ENCODE measurements at regions not wholly inside any gene's neighbourhood (a gene's known extent, or its start where the extent isn't known, plus 50 kb on each side); places are given as distances from the start of the nearest gene placed in this dataset.

DNA sequence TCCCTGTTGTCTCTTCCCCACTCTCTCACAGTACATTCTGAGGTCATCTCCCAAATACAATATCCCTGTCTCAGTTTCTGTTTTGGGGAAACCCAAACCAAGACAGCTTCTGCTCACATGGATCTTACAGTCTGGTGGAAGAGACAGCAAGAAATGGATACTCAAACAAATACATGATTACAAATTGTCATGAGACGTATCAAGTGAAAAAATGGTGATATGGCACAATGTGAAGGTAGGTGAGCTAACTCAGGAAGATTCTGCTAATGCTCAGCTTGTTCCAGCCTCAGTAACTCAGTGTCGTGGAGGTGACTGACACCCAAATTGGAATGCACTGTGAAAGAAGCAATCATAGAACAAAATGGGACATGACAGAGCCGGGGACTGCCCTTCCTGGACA lies 68.3 kb downstream of the CHST1 start:
- no peak for DNase-seq (ENCODE audit: low read depth)

DNA sequence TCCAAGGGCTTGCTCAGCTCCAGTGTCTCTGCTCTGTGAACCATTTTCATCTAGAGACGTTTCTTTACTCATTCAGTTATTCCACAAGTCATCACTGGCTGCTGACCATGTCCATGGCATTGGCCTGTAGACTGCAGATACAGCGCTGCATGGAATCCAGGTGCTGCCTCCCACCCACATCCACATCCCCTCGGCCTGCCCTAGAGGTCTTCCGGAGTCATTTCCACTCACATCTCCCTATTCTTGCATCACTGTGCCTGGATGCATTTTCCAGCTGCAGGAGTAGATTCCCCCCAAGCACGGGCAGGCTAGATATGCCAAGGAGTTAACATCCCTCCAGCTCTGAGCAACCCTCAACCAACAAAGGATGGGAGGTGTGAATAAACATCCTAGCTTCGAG lies 68.9 kb downstream of the CHST1 start:
- DNase-seq (ENCODE audit: low read depth): no peak

DNA sequence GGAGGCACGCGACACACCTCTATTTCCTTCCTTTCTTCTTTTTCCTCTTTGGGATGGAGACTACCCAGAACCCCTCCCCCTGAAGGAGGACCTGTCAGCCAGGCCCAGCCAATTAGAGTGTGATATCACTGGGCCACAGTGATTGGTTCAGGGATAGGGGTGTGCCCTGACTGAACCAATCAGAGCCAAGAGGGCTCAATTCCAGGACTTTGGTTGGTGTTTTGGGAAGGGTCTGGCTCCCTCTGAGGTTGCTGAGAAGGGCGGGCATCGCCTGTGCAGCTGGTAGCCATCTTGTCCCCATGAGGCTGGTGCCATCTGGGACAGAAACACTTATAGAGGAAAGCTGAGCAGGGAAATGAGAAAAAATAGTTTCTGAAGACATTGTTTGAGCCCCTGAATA lies 71.4 kb downstream of the CHST1 start:
- DNase-seq (ENCODE audit: low read depth): peak; percentile 8

DNA sequence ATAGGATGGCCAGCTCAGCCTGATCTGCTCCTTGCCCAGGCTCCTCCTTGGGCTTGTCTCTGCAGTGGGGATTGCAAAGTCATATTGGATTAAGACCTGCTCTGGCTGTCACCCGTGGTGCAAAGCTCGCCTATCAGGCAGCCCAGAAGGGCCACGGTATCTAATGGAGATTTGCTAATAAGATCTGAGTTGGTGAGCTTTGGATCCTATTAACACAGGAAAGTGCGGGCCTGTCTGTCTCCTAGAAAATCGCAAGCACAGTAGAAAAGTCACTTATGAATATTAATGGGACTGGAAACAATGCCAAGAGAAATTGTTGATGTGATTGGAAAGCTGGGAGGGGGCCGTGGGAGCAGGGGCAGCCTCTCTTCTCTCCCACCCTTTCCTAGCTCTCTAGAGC lies 72.8 kb downstream of the CHST1 start:
- no peak for DNase-seq (ENCODE audit: low read depth)

DNA sequence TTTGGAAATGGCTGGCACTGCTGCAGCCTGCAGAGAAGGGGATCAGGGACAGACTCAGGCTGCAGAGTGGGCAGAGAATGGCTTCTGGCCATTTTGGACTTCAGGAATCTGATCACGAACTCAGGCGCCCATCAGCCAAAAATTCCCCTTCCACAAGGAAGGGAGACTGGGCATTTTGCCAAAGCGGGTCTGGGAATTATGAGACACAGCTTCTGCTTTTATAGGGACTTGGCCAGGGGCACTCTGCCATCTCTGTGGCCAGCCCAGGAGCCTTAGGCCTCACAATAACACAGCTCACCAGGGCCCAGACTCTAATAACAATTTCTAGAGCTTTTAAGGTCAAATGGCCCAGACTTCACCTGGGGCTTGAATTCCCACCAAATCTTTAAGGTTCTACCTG lies 74.7 kb downstream of the CHST1 start:
- DNase-seq (ENCODE audit: low read depth): no peak

DNA sequence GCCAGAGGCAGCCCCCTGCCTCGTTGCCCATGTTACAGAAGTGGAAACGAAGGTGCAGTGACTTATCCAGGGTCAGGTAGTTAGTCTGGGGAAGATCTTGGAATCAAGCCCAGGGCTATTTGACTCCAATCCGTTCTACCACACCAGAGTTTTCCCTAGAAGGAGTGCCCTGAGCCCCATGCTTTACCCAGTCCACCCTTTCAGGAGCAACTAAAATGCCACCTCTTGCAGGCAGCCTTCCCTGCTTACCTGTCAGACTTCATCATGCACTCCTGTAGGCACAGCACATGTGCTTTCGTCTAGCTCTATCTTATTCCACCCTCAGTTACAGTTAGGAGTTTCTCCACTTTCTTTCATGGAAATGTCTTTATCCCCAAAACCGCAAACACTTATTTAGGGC lies 80.2 kb downstream of the CHST1 start:
- no peak for DNase-seq (ENCODE audit: low read depth)

DNA sequence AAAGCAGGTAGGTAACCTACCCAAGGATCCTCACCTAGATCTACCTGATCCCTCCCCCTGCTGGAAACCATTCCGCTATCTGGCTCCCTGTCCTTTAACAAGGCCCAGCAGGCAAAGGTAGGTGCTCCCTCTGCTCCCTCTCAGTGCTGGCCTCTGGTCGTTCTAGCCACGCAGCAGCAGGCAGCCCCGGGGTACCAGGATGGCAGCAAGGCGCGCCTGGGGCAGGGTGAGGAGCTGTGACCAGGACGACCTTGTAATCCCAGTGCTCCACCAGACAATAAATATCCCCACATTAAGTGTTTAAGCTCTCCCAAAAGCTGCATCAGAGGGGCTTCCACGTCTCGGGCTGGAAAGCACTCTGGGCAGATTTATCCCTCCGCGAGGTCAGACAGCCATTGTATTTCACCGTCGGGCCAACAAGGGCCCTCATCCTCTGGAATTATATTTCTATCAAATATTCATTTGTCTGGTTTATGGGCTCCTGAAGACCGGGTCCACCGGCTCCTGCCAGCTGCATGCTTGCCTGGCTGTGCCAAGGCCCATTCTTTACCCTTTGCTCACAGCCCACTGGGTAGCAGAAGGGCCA lies 81.3 kb downstream of the CHST1 start:
- no peak for DNase-seq (ENCODE audit: low read depth)

DNA sequence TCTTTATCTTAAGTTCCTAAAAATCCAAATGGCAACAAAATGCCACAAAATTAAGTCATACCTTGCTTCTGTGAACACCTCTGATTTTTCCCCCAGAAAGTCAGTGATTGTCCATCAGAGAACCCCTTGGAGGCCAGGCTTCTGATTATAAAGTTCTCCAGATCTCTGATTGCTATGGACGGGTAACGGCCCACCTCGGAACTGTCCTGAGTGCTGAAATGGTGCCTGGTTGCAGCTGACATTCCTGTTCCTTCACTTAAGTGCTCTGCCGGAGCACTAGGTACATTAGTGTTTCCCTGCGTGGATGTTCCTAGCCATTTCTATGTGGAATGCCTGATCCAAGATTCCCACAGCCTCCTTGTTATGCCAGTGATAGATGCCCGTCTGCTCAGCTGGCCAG lies 85.0 kb downstream of the CHST1 start:
- peak; percentile 20 for DNase-seq (ENCODE audit: low read depth)

DNA sequence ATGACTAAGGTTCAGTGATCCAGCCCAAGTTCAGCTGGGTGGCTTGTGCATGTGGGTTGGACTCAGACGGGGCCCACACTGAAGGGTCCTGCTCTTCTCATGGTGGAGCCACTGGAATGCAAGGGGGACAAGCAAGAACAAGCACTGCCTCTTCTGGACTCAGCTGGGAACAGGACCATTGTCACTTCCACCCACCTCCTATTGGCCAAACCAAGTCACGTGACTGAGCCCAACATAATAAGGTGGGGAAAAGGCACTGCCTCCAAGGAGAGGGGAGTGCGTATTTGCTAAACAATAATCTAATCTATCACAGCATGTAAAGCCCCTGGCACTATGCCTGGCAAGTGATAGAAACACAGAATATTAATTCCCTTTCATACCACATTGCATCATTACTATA lies 87.1 kb downstream of the CHST1 start:
- DNase-seq (ENCODE audit: low read depth): no peak

DNA sequence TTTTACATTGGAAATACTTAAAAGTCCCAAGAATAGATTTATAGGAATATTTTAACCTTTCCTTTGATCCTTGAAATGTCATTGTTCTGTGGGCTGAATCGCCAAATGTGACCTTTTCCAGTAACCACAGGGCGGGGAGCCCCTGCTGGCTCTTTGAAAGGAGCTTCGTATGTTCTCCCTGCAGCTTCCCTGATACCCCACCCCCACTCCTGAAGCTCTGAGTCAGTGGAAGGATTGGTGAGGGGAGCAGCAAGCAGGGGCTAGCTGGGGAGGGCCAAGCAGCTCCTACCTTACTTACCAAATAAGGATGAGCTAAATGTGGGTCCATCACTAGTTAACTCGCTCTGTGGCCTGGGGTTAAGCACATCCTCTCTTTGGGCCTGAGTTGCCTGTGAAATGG lies 87.7 kb downstream of the CHST1 start:
- no peak for DNase-seq (ENCODE audit: low read depth)

DNA sequence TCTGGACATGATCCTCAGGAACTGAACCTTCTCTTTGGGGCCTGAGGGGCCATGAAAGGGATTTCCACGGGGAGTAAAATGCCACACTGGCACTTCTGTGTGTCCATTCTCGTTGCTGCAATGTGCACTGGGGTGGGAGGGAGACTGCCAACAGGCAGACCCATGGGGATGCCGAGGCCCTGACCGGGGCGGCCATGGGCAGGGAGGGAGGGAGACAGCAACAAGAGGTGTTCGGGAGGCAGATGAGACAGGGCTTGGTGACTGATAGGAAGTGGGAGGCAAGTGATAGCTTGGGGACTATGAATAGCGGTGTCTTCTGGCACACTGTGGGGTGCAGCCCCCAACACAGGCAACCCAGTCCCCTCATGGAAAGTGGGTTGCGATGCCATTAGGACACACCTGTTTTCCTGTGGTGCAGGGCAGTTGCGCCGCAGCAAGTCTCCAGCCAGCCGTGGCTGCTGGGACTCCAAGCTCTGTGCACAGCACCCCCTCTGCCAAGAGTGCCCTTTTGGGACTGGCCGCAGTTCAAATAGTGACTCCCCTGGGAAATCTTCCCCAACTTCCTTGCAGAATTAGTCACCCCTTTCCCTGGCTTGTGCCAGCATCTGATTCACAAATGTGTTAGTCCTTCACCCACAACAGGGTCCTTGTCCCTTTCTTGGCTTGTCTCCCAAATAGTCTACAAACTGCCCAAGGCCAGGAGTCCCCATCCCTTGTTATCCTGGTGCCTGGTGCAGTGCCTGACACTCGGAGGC lies 88.8 kb downstream of the CHST1 start:
- DNase-seq (ENCODE audit: low read depth): no peak

DNA sequence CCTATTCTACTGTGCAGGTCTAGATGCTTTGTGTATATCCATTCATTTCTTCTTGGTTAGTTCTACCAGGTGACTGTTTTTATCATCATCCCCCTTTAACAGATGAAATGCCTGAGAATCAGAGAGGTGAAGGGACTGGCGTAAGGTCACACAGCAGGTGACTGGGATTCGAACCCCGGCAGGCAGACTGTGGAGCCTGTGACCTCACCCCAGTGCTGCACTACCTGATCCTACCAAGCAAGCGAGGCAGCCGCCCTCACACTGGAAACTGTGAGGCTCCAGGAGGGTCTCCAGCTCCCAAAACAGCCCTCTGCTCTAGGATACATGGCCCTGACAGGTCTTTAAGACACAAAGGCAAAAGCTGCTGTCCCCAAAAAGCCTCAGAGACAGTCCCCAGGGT lies 91.7 kb downstream of the CHST1 start:
- DNase-seq (ENCODE audit: low read depth): no peak

DNA sequence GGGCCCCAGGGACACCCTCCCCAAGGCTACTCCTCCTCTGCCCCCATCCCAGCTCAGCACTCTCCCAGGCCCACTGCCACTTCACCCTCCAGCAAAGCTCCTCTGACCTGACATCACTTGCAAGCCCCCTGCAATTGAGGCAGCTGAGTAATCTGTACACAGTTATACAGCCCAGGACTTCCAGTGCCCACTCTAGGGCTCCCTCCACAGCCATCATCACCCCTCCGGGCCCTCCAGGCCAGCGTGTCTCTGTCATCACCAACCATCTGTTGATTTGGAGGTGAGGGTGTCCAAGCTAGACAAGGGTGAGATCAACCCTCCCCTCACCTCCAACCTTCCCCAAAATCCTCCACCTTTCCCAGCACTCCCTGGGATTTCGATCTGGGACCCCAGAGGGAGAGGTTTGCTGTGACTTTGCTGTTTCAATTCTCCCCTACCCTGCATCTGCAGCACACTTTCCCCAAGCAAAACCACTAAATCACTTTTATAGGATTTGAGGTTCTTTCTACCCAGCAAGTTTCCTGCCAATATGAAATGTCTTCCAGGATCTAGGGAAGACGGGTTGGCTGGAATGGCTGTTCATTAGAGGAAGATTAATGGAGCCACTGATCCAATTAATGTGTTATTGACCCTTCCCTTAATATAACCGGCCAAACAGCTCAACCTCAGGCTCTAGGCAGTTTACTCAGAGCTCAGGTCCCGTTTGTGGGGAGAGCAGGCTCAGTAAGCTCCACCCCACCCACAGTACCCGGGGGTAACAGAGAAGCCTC lies 92.9 kb downstream of the CHST1 start:
- DNase-seq (ENCODE audit: low read depth): no peak

DNA sequence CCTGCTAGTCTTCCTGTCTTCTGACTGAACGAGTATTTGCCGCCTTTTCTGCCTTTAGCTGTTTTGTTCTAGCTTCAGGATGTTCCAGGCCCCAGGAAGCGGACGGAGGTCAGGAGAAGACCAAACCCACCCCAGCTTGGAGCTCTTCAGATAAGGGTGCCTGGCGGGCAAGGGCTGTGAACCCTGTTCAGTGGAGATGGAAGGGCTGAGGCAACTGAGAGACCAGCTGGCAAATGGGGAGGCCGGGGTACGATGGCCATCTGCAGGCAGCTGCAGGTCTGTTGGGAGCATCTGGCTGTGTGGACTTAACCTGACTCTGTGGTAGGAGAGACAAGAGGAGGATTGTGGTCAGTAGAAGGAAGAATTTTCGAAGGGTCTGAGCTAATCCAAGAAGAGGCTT lies 95.6 kb downstream of the CHST1 start:
- DNase-seq (ENCODE audit: low read depth): no peak

DNA sequence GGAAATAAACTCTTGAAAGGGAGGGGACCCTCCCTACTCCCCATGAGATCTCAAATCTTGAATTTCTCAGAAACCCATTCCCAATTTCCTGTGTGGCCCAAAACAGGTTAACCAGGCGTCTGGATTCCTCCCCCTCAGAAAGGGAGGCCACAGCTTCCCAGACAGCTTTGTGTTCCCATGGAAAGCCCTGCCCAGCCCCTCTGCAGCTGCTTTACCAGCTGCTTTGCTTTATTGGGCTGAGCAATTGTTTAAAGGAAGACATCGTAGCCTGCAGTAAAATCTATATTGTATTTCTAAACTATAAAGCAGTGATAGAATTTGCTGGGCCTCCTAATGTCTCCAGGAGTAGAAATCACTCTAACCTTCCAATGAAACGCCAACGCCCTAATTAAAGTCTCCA lies 97.4 kb downstream of the CHST1 start:
- DNase-seq (ENCODE audit: low read depth): peak; percentile 12

DNA sequence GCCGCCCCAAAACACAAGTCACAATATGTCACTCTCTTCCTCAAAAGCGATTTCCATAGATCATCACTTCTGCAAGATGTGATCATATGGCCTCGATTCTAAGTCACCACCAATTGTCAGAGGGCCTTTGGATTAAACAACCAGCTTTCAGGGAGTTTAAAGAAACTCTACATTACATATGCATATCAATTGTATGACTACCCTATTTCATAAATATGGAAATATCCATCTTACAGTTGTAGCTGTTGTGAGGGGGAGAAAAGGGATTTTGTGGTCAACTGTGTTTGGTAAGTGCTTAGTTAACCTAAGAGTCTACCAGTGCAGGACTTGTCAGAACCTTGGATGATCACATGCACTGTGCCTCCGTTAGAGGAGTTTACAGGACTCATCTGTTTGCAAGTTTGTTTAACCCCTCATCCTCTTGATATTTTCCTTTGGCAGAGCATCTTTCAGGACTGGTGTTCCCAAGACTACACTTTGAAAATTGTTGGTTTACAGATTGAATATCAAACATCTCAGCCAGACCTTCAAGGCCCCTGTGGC lies 99.9 kb downstream of the CHST1 start:
- DNase-seq (ENCODE audit: low read depth): no peak

DNA sequence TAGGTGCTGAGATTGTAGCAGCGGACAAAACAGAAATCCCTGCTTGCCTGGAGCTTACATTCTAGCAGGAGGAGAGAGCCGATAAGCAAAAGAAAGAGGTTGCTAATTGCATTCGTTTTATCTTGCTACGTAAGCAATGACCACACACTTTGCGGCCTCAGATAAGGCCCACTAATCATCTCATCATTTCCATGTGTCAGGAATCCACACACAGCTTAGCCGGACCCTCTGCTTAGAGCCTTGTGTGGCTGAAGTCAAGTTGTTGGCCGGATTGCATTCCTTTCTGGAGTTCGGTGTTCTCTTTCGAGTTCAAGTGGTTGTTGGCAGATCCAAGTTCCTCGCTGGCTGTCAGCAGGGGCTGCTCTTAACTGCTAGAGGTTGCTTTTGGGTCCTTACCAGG lies 101.6 kb downstream of the CHST1 start:
- no peak for DNase-seq (ENCODE audit: low read depth)

DNA sequence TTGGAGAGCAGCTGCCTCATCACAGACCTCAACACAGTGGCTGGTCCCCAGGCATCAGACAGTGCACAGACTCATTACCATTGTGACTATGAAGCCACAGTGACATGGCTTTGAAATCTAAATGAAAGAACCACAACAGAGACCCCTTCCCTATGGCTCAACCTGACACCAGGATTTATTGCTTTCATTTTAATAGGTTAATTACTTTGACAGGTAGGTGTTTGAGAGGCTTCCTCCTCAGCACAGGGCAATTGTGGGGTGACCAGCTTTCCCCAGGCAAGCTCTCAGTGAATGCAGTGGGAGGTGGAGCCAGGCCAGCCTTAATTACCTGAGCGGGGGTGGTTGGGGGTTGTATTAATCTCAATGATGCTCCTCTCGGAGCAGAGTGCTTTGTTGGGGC lies 102.3 kb downstream of the CHST1 start:
- DNase-seq (ENCODE audit: low read depth): no peak

DNA sequence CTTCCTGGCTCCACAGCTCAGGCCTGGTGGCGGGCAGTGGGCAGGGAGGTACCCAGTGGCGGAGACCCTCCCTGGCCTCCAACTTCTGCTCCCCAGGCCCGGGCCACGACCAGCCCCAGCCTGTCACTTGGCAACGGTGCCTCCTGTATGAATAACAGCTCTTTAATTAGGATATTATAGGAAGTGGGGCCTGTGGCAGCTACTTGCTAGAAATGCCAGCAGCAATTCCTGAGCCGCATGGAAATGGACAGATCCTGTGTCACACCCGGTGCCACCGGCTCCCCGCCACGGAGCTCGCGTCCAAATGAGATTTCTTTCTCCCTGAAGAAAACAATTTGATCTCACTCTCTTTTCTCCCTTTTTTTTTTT lies 104.5 kb downstream of the CHST1 start:
- no peak for DNase-seq (ENCODE audit: low read depth)

DNA sequence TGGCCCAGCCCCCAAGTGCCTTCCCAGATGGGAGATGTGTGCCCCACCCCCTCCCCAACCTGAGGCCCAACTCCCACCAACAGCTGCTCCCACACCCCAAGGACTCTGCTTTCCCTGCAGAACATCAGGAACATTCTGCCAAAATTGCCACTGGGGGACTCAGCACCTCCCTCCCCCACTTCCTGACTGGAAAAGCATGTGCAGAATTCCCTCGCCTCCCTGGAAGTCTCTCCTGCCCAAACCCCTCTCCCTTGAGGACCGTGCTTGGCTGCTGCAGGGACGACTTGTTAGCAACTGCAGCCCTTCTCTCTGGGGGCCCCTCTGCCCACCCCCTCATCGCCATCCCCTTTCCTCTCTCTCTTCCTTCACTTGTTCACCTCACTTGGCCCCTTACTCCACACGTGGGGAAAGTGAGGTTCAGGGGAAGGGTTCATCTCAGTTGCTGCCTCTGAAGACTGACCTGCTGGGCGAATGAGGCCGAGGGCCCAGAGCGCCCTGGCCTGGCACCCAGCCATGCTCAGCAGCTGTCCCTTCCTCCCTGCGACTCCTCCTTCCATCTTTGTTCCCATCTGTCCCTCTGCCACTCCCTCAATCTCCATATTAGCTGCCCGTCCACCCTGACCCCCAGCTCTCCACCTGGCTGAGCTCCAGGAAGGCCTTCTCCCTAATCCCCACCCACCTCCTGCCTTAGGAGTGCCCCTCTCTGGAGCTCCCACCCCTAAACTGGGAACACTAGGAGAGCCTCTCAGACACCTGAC lies 105.1 kb downstream of the CHST1 start:
- peak; percentile 19 for DNase-seq (ENCODE audit: low read depth)

DNA sequence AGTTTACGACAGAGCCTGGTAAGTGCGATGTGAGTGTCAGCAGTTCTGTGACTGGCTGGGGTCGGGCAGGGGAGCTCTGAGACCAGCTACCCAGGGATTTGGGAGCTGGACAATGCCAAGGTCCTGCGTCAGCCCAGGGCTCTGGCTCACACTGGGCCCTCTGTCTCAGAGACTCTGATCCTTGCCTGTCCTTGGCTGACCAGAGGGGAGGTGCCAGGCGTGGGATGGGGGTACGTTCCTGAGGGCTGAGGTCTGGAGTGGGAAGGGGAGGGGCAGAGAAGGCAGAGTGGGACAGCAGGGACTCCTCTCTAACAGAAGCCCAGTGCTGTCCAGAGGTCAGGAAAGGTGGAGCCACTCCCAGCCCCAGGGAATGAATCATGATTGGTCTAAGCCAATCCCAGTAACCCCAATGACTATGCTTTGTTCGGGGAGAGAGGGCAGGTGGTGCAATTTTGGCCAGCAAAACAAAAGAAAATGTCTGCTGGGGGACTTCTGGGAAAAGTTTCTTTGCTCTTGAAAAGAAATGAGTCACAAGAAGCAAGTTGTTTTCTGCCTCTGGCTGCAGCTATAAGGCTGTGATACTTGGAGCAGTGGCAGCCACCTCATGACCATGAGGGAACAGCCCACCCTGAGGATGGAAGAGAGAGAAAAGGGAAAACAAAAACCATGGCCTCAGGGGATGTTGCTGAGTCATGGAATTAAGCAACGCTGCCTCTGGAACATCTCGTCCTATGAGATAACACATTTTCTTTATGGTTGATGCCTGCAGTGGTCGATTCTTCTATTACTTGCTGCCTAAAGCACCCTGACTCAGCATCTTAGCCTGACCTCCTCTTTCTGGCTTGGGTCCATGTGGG lies 108.3 kb downstream of the CHST1 start:
- peak; percentile 69 for DNase-seq (ENCODE audit: low read depth)
